H9 (cell line): ENCODE measurements at regions not wholly inside any gene's neighbourhood (a gene's known extent, or its start where the extent isn't known, plus 50 kb on each side); places are given as distances from the start of the nearest gene placed in this dataset.

ENCODE experiments used
- DNase-seq: peaks from one replicate; pipeline ENCODE4 v3.0.0-alpha.2; 2017
- H2AFZ ChIP-seq: one replicate; pipeline ENCODE4 v1.6.1; 2013; ENCODE audit warnings: mild to moderate bottlenecking, low read length, control low read depth, moderate library complexity
- H2AK5ac ChIP-seq: 2 replicates; pipeline ENCODE4 v1.6.1; 2013; ENCODE audit warnings: low read length, control low read depth, mixed read lengths; ENCODE audit not compliant: insufficient read length
- H2BK120ac ChIP-seq: one replicate; pipeline ENCODE4 v1.6.1; 2013; ENCODE audit warnings: low read depth, mild to moderate bottlenecking, low read length, control low read depth, inconsistent platforms; ENCODE audit not compliant: poor library complexity, severe bottlenecking
- H2BK12ac ChIP-seq: 2 replicates; pipeline ENCODE4 v1.6.1; 2013; ENCODE audit warnings: low read length, control low read depth, mixed read lengths, low read depth; ENCODE audit not compliant: insufficient read length
- H2BK15ac ChIP-seq: 2 replicates; pipeline ENCODE4 v1.6.1; 2013; ENCODE audit warnings: low read depth, low read length, control low read depth
- H2BK20ac ChIP-seq: one replicate; pipeline ENCODE4 v1.6.1; 2013; ENCODE audit warnings: low read depth, mild to moderate bottlenecking, low read length, control low read depth, inconsistent platforms; ENCODE audit not compliant: poor library complexity, severe bottlenecking
- H2BK5ac ChIP-seq: 2 replicates; pipeline ENCODE4 v1.6.1; 2013; ENCODE audit warnings: low read length, control low read depth, mixed read lengths; ENCODE audit not compliant: insufficient read length
- H3K14ac ChIP-seq: 2 replicates; pipeline ENCODE4 v1.6.1; 2013; ENCODE audit warnings: low read length, control low read depth; ENCODE audit not compliant: insufficient read depth
- H3K18ac ChIP-seq: 2 replicates; pipeline ENCODE4 v1.6.1; 2013; ENCODE audit warnings: low read depth, mild to moderate bottlenecking, mixed read lengths, low read length, control low read depth; ENCODE audit not compliant: insufficient read length
- H3K23ac ChIP-seq: 2 replicates; pipeline ENCODE4 v1.6.1; 2013; ENCODE audit warnings: low read length, control low read depth, mixed read lengths, low read depth; ENCODE audit not compliant: insufficient read length
- H3K23me2 ChIP-seq: 2 replicates; pipeline ENCODE4 v1.6.1; 2013; ENCODE audit warnings: low read depth, mild to moderate bottlenecking, mixed read lengths, low read length, control low read depth; ENCODE audit not compliant: insufficient read length, poor library complexity, severe bottlenecking
- H3K27ac ChIP-seq: 2 replicates; pipeline ENCODE4 v1.5.1; 2013; ENCODE audit warnings: low read length, control low read depth, mixed read lengths, low read depth; ENCODE audit not compliant: insufficient read length
- H3K27me3 ChIP-seq: 2 replicates; pipeline ENCODE4 v1.6.1; 2013; ENCODE audit warnings: low read length, control low read depth, inconsistent platforms; ENCODE audit not compliant: insufficient read depth
- H3K4ac ChIP-seq: 2 replicates; pipeline ENCODE4 v1.6.1; 2013; ENCODE audit warnings: low read depth, mild to moderate bottlenecking, control low read depth, inconsistent platforms, low read length, moderate library complexity
- H3K4me1 ChIP-seq: 2 replicates; pipeline ENCODE4 v1.6.1; 2013; ENCODE audit warnings: low read length, control low read depth, inconsistent platforms; ENCODE audit not compliant: insufficient read depth
- H3K4me2 ChIP-seq: 2 replicates; pipeline ENCODE4 v1.6.1; 2013; ENCODE audit warnings: low read length, control low read depth, mixed read lengths; ENCODE audit not compliant: insufficient read length, insufficient read depth
- H3K56ac ChIP-seq: 2 replicates; pipeline ENCODE4 v1.6.1; 2013; ENCODE audit warnings: low read depth, mild to moderate bottlenecking, mixed read lengths, low read length, control low read depth; ENCODE audit not compliant: insufficient read length
- H3K79me1 ChIP-seq: 2 replicates; pipeline ENCODE4 v1.6.1; 2013; ENCODE audit warnings: low read depth, mild to moderate bottlenecking, moderate library complexity, low read length, control low read depth, inconsistent platforms; ENCODE audit not compliant: insufficient read depth, poor library complexity, severe bottlenecking
- H3K79me2 ChIP-seq: 2 replicates; pipeline ENCODE4 v1.6.1; 2013; ENCODE audit warnings: low read length, control low read depth, inconsistent platforms; ENCODE audit not compliant: insufficient read depth
- H3K9ac ChIP-seq: 2 replicates; pipeline ENCODE4 v1.6.1; 2013; ENCODE audit warnings: low read length, control low read depth, mixed read lengths; ENCODE audit not compliant: insufficient read length; ENCODE audit errors: extremely low read depth
- H3K9me3 ChIP-seq: one replicate; pipeline ENCODE4 v1.6.1; 2013; ENCODE audit warnings: low read depth, low read length, inconsistent platforms; ENCODE audit not compliant: control insufficient read depth
- H3T11ph ChIP-seq: one replicate; pipeline ENCODE4 v1.6.1; 2013; ENCODE audit warnings: mild to moderate bottlenecking, low read length, control low read depth, inconsistent platforms
- H4K20me1 ChIP-seq: one replicate; pipeline ENCODE4 v1.6.1; 2013; ENCODE audit not compliant: control insufficient read depth, insufficient read length, insufficient read depth
- H4K5ac ChIP-seq: 2 replicates; pipeline ENCODE4 v1.6.1; 2013; ENCODE audit warnings: low read depth, mild to moderate bottlenecking, mixed read lengths, low read length, control low read depth; ENCODE audit not compliant: insufficient read length
- H4K8ac ChIP-seq: replicated peaks from 2 replicates; pipeline ENCODE4 v1.6.1; 2013; ENCODE audit warnings: low read length, control low read depth, mixed read lengths, low read depth; ENCODE audit not compliant: insufficient read length
- H4K91ac ChIP-seq: 2 replicates; pipeline ENCODE4 v1.6.1; 2013; ENCODE audit warnings: low read depth, mild to moderate bottlenecking, moderate library complexity, mixed read lengths, low read length, control low read depth; ENCODE audit not compliant: insufficient read length
- H3K27ac Mint-ChIP-seq, 3 experiments: 2 replicates in 2 of 3; 3 replicates in 1 of 3; pipeline ENCODE4 v1.8.0; 2020 to 2021; ENCODE audit warnings: mixed read lengths in 3 of 3, mild to moderate bottlenecking in 1 of 3, moderate library complexity in 1 of 3
- H3K27me3 Mint-ChIP-seq: 2 replicates; pipeline ENCODE4 v1.8.0; 2021; ENCODE audit warnings: low read depth, mild to moderate bottlenecking, moderate library complexity, mixed read lengths
- H3K36me3 Mint-ChIP-seq, 3 experiments: 2 replicates in 2 of 3; 3 replicates in 1 of 3; pipeline ENCODE4 v1.8.0; 2020 to 2021; ENCODE audit warnings: low read depth in 3 of 3, mixed read lengths in 3 of 3; ENCODE audit not compliant: insufficient read depth in 1 of 3
- H3K4me1 Mint-ChIP-seq, 2 experiments: 2 replicates each; pipeline ENCODE4 v1.8.0; 2020; ENCODE audit warnings: mixed read lengths in 2 of 2
- H3K4me3 Mint-ChIP-seq, 2 experiments: 2 replicates in 1 of 2; 3 replicates in 1 of 2; pipeline ENCODE4 v1.8.0; 2020 to 2021; ENCODE audit warnings: mild to moderate bottlenecking in 2 of 2, mixed read lengths in 2 of 2, moderate library complexity in 1 of 2
- H3K9me3 Mint-ChIP-seq, 2 experiments: 2 replicates in 1 of 2; 3 replicates in 1 of 2; pipeline ENCODE4 v1.8.0; 2020; ENCODE audit warnings: mild to moderate bottlenecking in 2 of 2, mixed read lengths in 2 of 2, moderate library complexity in 1 of 2
- CTCF ChIP-seq: fragments of 200-600 bp; sonication (generic); conservative IDR thresholded peaks from 3 replicates; pipeline ENCODE4 v1.8.0; 2021; ENCODE audit warnings: antibody characterized with exemption, mild to moderate bottlenecking
- WGBS: extraction: QIAGEN DNeasy Blood & Tissue Kit; methylation state at CpG from one replicate; pipeline ENCODE4 v1.1.7; 2013; ENCODE audit warnings: missing lambda C conversion rate, low lambda C conversion rate, mixed read lengths; ENCODE audit not compliant: insufficient read length; ENCODE audit errors: extremely low coverage; 5-methylcytosine and 5-hydroxymethylcytosine counted together

- no peak overlapping the region for H3K23ac ChIP-seq
- peaks cover 0 to 1% (median 0%) of the 10 kb centered on the region in 3 experiments; a peak in 1 of 7 replicates for H3K36me3 Mint-ChIP-seq
- DNase-seq, result no peak
- no peak overlapping the region for H3K9ac ChIP-seq
- H4K91ac ChIP-seq, result no peak overlapping the region
- H3K4me1 Mint-ChIP-seq, result no peaks in the 10 kb centered on the region; a peak in 1 of 4 replicates
- H3K27me3 Mint-ChIP-seq, result no peaks in the 10 kb centered on the region; the same call in none of the 2 replicates
- no peak overlapping the region for H2BK5ac ChIP-seq
- H2BK15ac ChIP-seq, result no peak overlapping the region
- no peaks in the 10 kb centered on the region for H3K4me1 ChIP-seq
- no peak overlapping the region for H4K5ac ChIP-seq
- no peaks in the 10 kb centered on the region for H3K79me1 ChIP-seq
- no peak overlapping the region; the same call in 1 of the 2 replicates for H3K14ac ChIP-seq
- H3K27me3 ChIP-seq, result no peaks in the 10 kb centered on the region
- no CpG with 5 or more reads among the region's 10 CpGs for whole genome bisulfite sequencing
- no peak overlapping the region for H2AK5ac ChIP-seq
- H2BK20ac ChIP-seq, result no peak overlapping the region
- H3K4me2 ChIP-seq, result no peak overlapping the region
- H2AFZ ChIP-seq, result no peak overlapping the region
- H3K27ac Mint-ChIP-seq, result no peak overlapping the region
- no peak overlapping the region for H3K56ac ChIP-seq
- H2BK120ac ChIP-seq, result no peak overlapping the region
- peaks cover under 1 to 1% of the 10 kb centered on the region in 2 experiments; a peak in 3 of 5 replicates for H3K9me3 Mint-ChIP-seq
- no peaks in the 10 kb centered on the region for H3K9me3 ChIP-seq
- no peak overlapping the region for H3T11ph ChIP-seq
- no peak overlapping the region for H4K8ac ChIP-seq
- no peaks in the 10 kb centered on the region for H4K20me1 ChIP-seq
- no peak overlapping the region for H3K27ac ChIP-seq
- no peaks in the 10 kb centered on the region for H3K79me2 ChIP-seq
- no peak for TF ChIP-seq CTCF
- no peak overlapping the region for H2BK12ac ChIP-seq
- H3K4me3 Mint-ChIP-seq, result no peak overlapping the region
- H3K18ac ChIP-seq, result no peak overlapping the region
- no peaks in the 10 kb centered on the region for H3K23me2 ChIP-seq
- no peak overlapping the region for H3K4ac ChIP-seq
These were observed 73.8 kb upstream of the BMPER start for GRCh38 chr7:33831389-33832141.
